ENCODE measurements at regions not wholly inside any gene's neighbourhood (a gene's known extent, or its start where the extent isn't known, plus 50 kb on each side); places are given as distances from the start of the nearest gene placed in this dataset.

- no peak for DNase-seq (ENCODE audit: low read depth)
- no peak overlapping the region for H3K4me3 ChIP-seq (ENCODE audit: low read length)
- no peak for TF ChIP-seq CTCF (conservative IDR thresholded peaks at IDR 0.05; ENCODE audit: low read length)
Observed at GRCh38 chr4:181202240-181202639, 1041.0 kb upstream of the TENM3 start.

GRCh38 chr4:181204109-181204508, 1039.1 kb upstream of the TENM3 start:
- no peak for DNase-seq (ENCODE audit: low read depth)
- no peak for TF ChIP-seq CTCF (conservative IDR thresholded peaks at IDR 0.05; ENCODE audit: low read length)
- no peak overlapping the region for H3K4me3 ChIP-seq (ENCODE audit: low read length)

- H3K4me3 ChIP-seq (ENCODE audit: low read length), result no peak overlapping the region
- DNase-seq (ENCODE audit: low read depth), result peak; percentile 47
- TF ChIP-seq CTCF (conservative IDR thresholded peaks at IDR 0.05; ENCODE audit: low read length), result no peak
Observed at GRCh38 chr4:181213551-181213950, 1029.7 kb upstream of the TENM3 start.

- no peak for TF ChIP-seq CTCF (conservative IDR thresholded peaks at IDR 0.05; ENCODE audit: low read length)
- H3K4me3 ChIP-seq (ENCODE audit: low read length), result no peak overlapping the region
- DNase-seq (ENCODE audit: low read depth), result no peak
Observed at GRCh38 chr4:181216501-181216900, 1026.7 kb upstream of the TENM3 start.

GRCh38 chr4:181219783-181220416, 1023.3 kb upstream of the TENM3 start:
- DNase-seq (ENCODE audit: low read depth), result no peak
- no peak for TF ChIP-seq CTCF (conservative IDR thresholded peaks at IDR 0.05; ENCODE audit: low read length)
- H3K4me3 ChIP-seq (ENCODE audit: low read length), result no peak overlapping the region

- peak; percentile 3 for DNase-seq (ENCODE audit: low read depth)
- no peak overlapping the region for H3K4me3 ChIP-seq (ENCODE audit: low read length)
- no peak for TF ChIP-seq CTCF (conservative IDR thresholded peaks at IDR 0.05; ENCODE audit: low read length)
Observed at GRCh38 chr4:181224852-181225251, 1018.4 kb upstream of the TENM3 start.

- TF ChIP-seq CTCF (conservative IDR thresholded peaks at IDR 0.05; ENCODE audit: low read length), result no peak
- DNase-seq (ENCODE audit: low read depth), result no peak
- no peak overlapping the region for H3K4me3 ChIP-seq (ENCODE audit: low read length)
Observed at GRCh38 chr4:181225616-181226261, 1017.5 kb upstream of the TENM3 start.
